ENCODE measurements at regions not wholly inside any gene's neighbourhood (a gene's known extent, or its start where the extent isn't known, plus 50 kb on each side); places are given as distances from the start of the nearest gene placed in this dataset.

DNA sequence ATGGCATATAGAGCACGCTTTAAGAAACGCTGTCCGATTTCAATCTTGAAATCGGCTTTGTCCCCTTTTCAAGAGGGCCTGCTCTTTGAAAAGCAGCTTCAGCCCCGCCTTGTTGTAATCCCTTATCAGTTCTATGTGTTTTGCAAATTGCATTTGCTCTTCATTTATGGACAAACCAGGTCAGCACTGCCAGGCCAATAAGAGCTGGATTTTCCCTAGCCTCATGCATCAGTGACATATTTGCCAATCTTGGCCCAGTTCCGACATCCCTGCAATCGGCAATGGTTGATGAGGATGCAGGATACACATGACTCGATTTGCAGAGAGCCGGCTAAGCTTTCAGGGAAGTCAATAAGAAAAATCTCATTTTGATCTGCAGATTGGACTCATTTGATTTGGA is 529.1 kb upstream of the CLINT1 start:
- no peak for DNase-seq (ENCODE audit: extremely low spot score)
- WGBS: 96% methylated on average over 9 of the region's 9 CpGs
- Histone ChIP-seq H3K4me1 (peaks cover 0 to 6% (median 5%) of the 10 kb centered on the region in 4 donors), H3K4me3 (no peak overlapping the region), H3K9me3 (no peaks in the 10 kb centered on the region), H3K36me3 (no peaks in the 10 kb centered on the region), H3K27me3 (no peaks in the 10 kb centered on the region), H3K27ac (replicated peaks in 1 of 4) (no peak overlapping the region)
- intact Hi-C loops (cut with DNase I): no loop called here
- TF ChIP-seq POLR2AphosphoS5 (IDR thresholded peaks at IDR 0.05) (no peak), CTCF (IDR thresholded peaks at IDR 0.05) (no peak), POLR2A (IDR thresholded peaks at IDR 0.05; ENCODE audit: low read depth) (no peak), EP300 (IDR thresholded peaks at IDR 0.05) (no peak)

GRCh38 chr5:158387499-158387898 is 528.6 kb upstream of the CLINT1 start:
- H3K9me3 ChIP-seq: no peaks in the 10 kb centered on the region
- H3K27me3 ChIP-seq: no peaks in the 10 kb centered on the region
- DNase-seq (ENCODE audit: extremely low spot score): no peak
- H3K4me3 ChIP-seq: no peak overlapping the region
- no peaks in the 10 kb centered on the region for H3K36me3 ChIP-seq
- H3K27ac ChIP-seq (replicated peaks in 1 of 4): no peak overlapping the region
- intact Hi-C loops (cut with DNase I): no loop called here
- H3K4me1 ChIP-seq: peaks cover 0 to 11% (median 10%) of the 10 kb centered on the region in 4 donors
- TF ChIP-seq POLR2AphosphoS5 (IDR thresholded peaks at IDR 0.05): no peak
- no peak for TF ChIP-seq EP300 (IDR thresholded peaks at IDR 0.05)
- TF ChIP-seq POLR2A (IDR thresholded peaks at IDR 0.05; ENCODE audit: low read depth): no peak
- TF ChIP-seq CTCF (IDR thresholded peaks at IDR 0.05): no peak
- WGBS: 79% methylated on average over 1 of the region's 1 CpG

- 100% methylated on average over 3 of the region's 3 CpGs for WGBS
- no peaks in the 10 kb centered on the region for H3K36me3 ChIP-seq
- TF ChIP-seq CTCF (IDR thresholded peaks at IDR 0.05) (no peak), EP300 (IDR thresholded peaks at IDR 0.05) (no peak), POLR2A (IDR thresholded peaks at IDR 0.05; ENCODE audit: low read depth) (no peak), POLR2AphosphoS5 (IDR thresholded peaks at IDR 0.05) (no peak)
- no peak overlapping the region for H3K27ac ChIP-seq (replicated peaks in 1 of 4)
- H3K9me3 ChIP-seq: no peaks in the 10 kb centered on the region
- no peak overlapping the region for H3K4me3 ChIP-seq
- H3K27me3 ChIP-seq: no peaks in the 10 kb centered on the region
- intact Hi-C loops (cut with DNase I): no loop called here
- peaks cover 0 to 22% (median 16%) of the 10 kb centered on the region in 4 donors for H3K4me1 ChIP-seq
- DNase-seq (ENCODE audit: extremely low spot score): no peak
Observed at GRCh38 chr5:158385982-158386381, 527.0 kb upstream of the CLINT1 start.

GRCh38 chr5:158384535-158385481 is 525.9 kb upstream of the CLINT1 start:
- no peaks in the 10 kb centered on the region for H3K27me3 ChIP-seq
- no peaks in the 10 kb centered on the region for H3K9me3 ChIP-seq
- TF ChIP-seq POLR2A (IDR thresholded peaks at IDR 0.05; ENCODE audit: low read depth) (no peak), EP300 (IDR thresholded peaks at IDR 0.05) (no peak), CTCF (IDR thresholded peaks at IDR 0.05) (no peak)
- 57% methylated on average over 1 of the region's 1 CpG for WGBS
- no peak overlapping the region for H3K4me3 ChIP-seq
- intact Hi-C loops (cut with DNase I): no loop called here
- H3K4me1 ChIP-seq: peaks cover 0 to 22% (median 16%) of the 10 kb centered on the region in 4 donors
- no peak overlapping the region for H3K27ac ChIP-seq (replicated peaks in 1 of 4)
- no peaks in the 10 kb centered on the region for H3K36me3 ChIP-seq
- DNase-seq (ENCODE audit: extremely low spot score): no peak

All from esophagus muscularis mucosa (tissue), 4 donors.